GM13976 (cell line): ENCODE measurements at regions not wholly inside any gene's neighbourhood (a gene's known extent, or its start where the extent isn't known, plus 50 kb on each side); places are given as distances from the start of the nearest gene placed in this dataset.

ENCODE experiments used
- DNase-seq: peaks from one replicate; pipeline ENCODE4 v3.0.0; 2012; ENCODE audit warnings: low spot score
- CTCF ChIP-seq: IDR thresholded peaks from 2 replicates; pipeline ENCODE4 v1.5.1; 2012; ENCODE audit warnings: borderline replicate concordance, mild to moderate bottlenecking; ENCODE audit not compliant: insufficient read depth; ENCODE audit errors: extremely low read depth, missing control alignments, control extremely low read depth
- in situ Hi-C: fragments of 300-500 bp; cut with MboI; formaldehyde crosslinking; loops from one replicate; pipeline ENCODE4 v1.12.0; 2022; ENCODE audit warnings: low sequenced_read_pairs, mixed read lengths, inconsistent platforms; ENCODE audit not compliant: unreplicated experiment

- no peak for DNase-seq
- TF ChIP-seq CTCF, result no peak
- in situ Hi-C loops, result no loop called here
Measured at GRCh38 chr18:54004828-54005227, 219.6 kb downstream of the MBD2 start.

GRCh38 chr18:54003195-54003594 lies 221.3 kb downstream of the MBD2 start:
- TF ChIP-seq CTCF, result no peak
- in situ Hi-C loops, result no loop called here
- DNase-seq, result no peak

- DNase-seq, result no peak
- in situ Hi-C loops, result no loop called here
- no peak for TF ChIP-seq CTCF
Measured at GRCh38 chr18:53997064-53997463, 227.4 kb downstream of the MBD2 start.

- TF ChIP-seq CTCF, result no peak
- no peak for DNase-seq
- in situ Hi-C loops, result no loop called here
Measured at GRCh38 chr18:53994016-53994415, 230.5 kb downstream of the MBD2 start.

- in situ Hi-C loops, result no loop called here
- TF ChIP-seq CTCF, result no peak
- DNase-seq, result no peak
Measured at GRCh38 chr18:53991805-53992204, 232.7 kb downstream of the MBD2 start.

GRCh38 chr18:53991202-53991601 lies 233.3 kb downstream of the MBD2 start:
- in situ Hi-C loops, result no loop called here
- DNase-seq, result no peak

More at GRCh38 chr18:53991202-53991601, 233.3 kb downstream of the MBD2 start:
- no peak for TF ChIP-seq CTCF
